22Rv1 (cell line): ENCODE measurements at regions not wholly inside any gene's neighbourhood (a gene's known extent, or its start where the extent isn't known, plus 50 kb on each side); places are given as distances from the start of the nearest gene placed in this dataset.

ENCODE experiments used
- H3K27ac ChIP-seq: fragments of 450-650 bp; 2 replicates; pipeline ENCODE4 v1.5.1; 2017
- CTCF ChIP-seq: fragments of 450-650 bp; IDR thresholded peaks from 2 replicates; pipeline ENCODE4 v1.5.1; 2017; ENCODE audit warnings: mild to moderate bottlenecking
- ZFX ChIP-seq: fragments of 450-650 bp; IDR thresholded peaks from 2 replicates; pipeline ENCODE4 v1.6.1; 2017; ENCODE audit warnings: antibody characterized with exemption, borderline replicate concordance

GRCh38 chr15:23851921-23852320 lies 164.8 kb upstream of the NDN start:
- TF ChIP-seq ZFX = no peak
- H3K27ac ChIP-seq = no peak overlapping the region

DNA sequence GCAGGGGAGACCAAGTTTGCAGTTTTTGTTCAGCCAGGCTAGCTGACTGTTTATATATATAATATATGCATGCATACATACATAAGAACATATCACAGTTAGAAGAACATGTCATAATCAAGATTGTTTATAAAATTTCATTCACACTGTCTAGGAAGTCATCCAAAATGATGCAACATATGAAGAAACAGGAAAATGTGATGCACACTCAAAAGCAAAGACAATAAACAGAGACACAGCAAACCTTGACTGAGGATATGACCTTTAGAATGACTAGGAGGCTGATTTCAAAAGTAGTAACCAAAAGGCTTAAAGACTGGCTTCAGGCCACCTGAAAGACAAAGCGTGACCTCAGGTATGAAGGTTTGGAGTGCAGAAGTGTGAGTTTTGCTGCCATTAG lies 166.2 kb upstream of the NDN start:
- no peak overlapping the region for H3K27ac ChIP-seq
- no peak for TF ChIP-seq ZFX

DNA sequence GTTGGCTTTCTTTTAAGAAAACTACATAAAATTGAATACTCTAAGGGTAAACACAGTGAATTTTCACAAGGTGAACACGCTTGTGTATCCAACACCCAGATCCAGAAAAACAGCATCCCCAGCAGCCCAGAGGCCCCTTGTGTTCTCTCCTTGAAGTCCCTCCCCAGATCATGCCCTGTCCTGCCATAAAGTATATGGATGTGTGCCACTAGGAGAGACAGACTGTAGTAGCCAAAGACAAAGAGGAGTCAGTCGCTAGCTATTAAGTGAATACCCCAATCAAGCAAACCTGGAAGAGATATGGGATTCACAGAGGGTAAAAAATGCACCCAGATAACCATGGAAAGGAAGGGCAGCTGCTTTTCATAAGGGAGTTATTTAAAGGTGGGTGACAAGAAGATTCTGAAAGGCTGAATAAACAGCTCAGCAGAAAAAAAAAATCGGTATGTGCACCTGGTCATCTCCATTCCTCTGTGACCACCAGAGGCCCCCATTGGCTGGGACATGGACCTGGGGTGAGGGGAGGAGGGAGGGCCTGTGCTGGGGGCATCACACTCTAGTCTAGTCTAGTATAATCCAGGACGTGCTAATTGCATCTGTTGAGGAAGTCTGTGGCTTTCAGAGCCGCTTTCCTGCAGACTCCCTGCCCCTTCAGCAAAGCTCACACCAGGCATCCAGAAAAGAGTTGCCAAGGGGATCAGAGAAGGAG lies 167.3 kb upstream of the NDN start:
- no peak overlapping the region for H3K27ac ChIP-seq
- no peak for TF ChIP-seq CTCF
- no peak for TF ChIP-seq ZFX

- TF ChIP-seq CTCF (no peak), ZFX (no peak)
These were observed 168.0 kb upstream of the NDN start for GRCh38 chr15:23854912-23855659.

GRCh38 chr15:23855947-23856346 lies 168.8 kb upstream of the NDN start:
- no peak overlapping the region for H3K27ac ChIP-seq
- TF ChIP-seq CTCF = no peak; the same call in 1 of the 2 replicates
- TF ChIP-seq ZFX = no peak

More at GRCh38 chr15:23854912-23855659, 168.0 kb upstream of the NDN start:
- H3K27ac ChIP-seq = no peak overlapping the region

DNA sequence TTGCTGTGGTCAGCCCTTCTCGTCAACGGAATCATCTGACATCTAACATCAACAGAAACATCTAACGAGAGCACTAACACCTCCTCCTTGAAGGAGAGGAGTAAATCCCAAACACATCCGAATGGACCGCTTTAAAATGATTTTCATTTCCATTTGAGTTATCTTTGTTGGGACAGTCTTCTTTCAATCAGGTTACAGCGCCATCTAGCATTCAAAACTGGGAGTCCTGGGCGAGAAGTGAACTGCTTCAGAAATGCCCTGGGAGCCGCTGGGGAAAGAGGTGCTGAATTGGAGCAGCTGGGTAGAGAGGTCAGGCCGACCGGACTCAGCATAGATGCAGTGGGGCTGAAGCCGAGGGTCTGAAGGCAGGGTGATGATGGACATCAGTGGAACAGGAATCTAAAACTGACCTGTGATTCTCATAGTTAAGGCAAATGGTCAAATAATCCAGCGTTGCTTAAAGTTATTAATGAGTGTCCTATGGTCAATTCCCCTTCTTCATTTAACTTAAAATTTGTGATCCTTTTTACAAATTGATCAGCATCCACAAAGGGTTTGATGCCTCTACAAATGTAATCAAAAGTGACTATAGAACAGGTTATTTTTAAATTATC lies 170.0 kb upstream of the NDN start:
- H3K27ac ChIP-seq = no peak overlapping the region
- TF ChIP-seq ZFX (no peak), CTCF (peak; percentile 79)

GRCh38 chr15:23859008-23859407 lies 171.9 kb upstream of the NDN start:
- no peak for TF ChIP-seq ZFX
- TF ChIP-seq CTCF = no peak
- no peak overlapping the region for H3K27ac ChIP-seq
